Dedifferentiated amniotic fluid mesenchymal stem cell (primary cell): ENCODE measurements at regions not wholly inside any gene's neighbourhood (a gene's known extent, or its start where the extent isn't known, plus 50 kb on each side); places are given as distances from the start of the nearest gene placed in this dataset.
"Not testable (repeated sequence)": the region's sequence is repeated elsewhere in the genome, so short reads cannot be mapped to it uniquely, and the experiment has no call there.

ENCODE experiments used
- DNase-seq: peaks from one replicate; pipeline ENCODE4 v3.0.0-alpha.2; 2016; ENCODE audit errors: extremely low spot score

DNA sequence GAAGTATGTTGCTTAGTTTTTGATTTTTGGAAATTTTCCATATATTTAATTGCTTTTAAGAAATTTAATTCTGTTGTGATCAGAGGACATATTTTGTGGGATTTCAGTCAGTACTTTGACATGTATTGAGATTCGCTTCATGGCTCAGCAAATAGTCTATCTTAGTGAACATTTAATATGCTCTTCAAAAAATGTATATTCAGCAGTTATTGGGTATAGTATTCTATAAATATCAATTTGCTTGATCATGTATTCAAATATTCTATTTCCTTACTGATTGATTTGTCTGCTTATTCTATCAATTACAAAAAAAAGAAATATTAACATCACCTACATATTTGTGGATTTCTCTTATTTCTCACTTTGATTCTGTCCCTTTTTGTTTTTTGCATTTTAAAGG is 79.5 kb upstream of the HAND1 start:
- DNase-seq: no peak

DNA sequence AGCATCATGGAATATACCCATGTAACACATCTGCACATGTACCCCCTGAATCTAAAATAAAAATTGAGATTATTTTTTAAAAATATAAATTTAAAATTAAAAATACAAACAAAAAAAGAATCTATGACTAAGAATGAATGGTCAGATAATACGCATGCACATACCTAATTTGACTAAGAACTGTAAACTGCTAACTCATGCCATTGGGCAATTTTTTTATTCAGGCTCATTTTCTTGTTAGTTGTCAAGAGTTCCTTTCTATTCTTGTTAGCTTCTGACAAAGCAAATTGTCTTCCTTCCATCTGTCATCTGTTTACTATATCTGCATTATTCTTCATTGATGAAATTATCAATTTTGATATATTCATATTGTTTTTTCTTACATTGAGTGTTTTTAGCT is 69.5 kb upstream of the HAND1 start:
- no peak for DNase-seq

DNA sequence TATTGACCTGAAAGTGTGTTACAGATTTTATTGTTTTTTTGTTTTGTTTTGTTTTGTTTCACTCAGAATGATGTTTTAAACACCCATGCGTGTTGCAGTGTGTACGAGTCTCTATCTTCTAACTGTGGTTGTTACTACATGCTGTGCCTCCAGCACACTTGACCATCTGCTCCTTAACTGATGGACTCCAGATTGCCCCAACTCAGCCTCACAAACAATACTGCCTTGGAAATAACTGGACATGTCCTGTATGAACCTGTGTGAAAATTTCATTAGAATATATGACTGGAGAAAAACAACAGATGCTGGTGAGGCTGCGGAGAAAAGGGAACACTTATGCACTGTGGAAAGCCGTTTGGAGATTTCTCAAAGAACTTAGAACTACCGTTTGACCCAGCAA is 68.7 kb upstream of the HAND1 start:
- DNase-seq: no peak

DNA sequence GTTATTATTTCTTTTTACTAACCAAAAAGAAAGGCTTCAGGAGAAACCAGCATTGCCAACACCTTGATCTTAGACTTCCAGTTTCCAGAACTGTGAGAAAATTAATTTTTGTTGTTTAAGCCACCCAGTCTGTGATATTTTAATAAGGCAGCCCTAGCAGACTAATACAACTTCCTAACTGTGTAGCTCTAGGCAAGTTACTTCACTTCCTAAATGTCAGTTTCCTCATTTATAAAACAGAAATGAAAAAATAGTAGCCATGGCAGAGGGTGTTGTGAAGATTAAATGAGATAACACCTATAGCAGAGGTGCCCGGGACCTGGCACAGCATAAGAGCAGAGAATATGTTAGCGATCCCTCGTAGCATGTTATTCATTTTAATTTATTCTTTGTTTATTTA is 66.6 kb upstream of the HAND1 start:
- no peak for DNase-seq

DNA sequence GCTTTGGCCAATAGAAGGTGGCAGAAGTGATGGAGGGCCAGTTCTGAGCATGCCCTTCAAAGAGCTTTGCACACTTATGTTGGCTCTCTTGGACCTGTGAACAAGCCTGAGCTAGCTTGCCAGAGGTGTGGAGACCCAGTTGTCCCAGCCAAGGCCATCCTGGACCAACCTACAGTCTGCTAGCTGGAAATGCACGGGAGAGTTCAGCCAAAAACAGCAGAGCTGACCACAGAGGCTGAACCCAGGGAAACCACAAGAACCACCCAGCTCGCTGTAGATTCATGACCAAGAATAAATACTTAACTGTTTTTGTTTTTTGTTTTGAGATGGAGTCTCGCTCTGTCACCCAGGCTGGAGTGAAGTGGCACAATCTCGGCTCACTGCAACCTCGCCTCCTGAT is 65.4 kb upstream of the HAND1 start:
- DNase-seq: no peak

DNA sequence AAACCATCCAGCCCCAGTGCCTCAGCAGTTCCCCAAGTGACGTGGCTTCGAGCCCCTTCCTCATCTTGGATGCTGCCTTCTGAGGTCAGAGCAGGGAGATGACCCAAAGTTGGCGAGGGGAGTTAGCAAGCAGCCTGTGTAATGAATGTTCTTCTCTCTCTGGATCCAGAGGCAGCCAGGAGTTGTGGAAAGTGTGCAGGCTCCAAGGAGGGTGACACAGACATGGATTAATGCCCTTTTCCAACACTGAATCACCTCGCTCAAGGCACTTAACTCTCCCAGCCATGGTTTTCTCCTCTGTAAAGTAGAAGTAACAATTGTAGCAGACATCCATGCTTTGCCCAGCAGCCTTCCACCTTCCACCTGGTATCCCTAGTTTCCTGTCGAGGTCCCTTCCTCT is 64.6 kb upstream of the HAND1 start:
- DNase-seq: no peak

DNA sequence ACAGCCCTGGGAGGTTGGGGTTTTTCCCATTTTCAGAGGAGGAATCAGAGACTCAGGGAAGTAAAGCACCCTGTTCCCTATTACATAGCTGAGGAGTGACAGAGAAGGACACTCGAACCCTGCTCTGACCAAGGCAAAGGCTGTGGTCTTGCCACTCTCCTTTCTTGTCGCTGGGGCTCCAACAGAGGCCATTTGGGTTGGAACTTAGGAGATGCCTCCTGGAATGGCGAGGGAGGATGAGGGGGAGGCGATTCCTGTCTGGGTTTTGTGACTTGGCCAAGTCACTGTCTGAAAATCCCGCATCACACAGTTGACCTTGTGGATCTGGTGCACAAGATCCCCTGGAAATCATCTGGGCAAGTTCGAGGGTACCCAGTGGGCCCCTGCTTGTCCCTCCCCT is 64.0 kb upstream of the HAND1 start:
- DNase-seq: no peak

DNA sequence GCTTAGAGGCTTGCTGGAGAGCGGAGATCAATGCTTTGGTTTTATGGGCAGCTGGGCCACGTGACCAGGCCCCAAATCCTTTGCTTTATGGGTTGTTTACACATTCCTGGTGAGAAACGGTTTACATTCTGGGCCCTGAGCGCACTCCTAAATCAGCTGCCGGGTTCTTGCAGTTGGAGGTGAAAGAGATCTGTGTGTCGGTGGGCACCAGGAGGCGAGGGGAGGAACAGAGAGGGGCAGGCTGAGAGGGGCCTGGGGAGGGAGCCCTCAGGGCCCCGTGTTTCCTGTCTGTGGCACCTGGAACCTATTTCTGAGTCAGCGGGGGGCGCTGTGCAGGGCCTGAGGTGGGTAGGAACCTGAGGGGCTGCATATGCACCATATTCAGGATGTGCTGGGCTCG is 63.5 kb upstream of the HAND1 start:
- no peak for DNase-seq

DNA sequence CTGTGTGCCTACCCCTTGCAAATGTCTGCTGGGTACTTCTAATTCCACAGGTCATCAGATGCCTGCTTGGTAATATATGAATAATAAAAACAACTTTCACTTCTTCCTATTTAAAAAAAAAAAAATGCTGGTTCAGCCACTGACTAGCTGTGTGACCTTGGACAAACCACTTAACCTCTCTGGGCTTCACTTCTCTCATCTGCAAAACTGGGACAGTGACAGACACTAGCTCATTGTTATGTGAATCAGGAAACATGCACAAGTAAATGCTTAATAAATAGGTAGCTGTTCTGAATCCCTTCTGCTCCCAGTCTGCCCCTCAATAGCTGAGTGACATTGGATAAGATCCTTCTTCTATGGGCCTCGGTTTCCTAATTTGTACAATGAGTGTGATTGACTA is 62.6 kb upstream of the HAND1 start:
- DNase-seq: no peak

DNA sequence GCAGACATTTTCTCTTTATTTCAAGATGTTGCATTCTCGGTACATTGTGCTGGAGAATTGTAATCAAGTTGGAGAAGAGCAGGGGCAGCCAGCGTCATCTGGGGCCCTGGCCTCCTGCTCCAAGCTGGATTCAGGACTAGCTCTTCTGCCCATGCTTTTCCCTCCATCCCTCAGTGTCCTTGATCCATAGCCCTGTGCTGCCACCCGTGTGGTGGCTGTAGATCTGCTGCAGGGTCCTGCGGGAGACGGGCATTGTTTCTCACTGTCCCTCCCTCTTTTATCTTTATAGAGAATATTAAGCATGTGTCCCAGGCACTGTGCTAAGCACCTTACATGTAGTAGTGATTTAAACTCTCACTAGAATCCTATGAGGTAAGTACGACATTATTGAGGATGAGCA is 60.5 kb upstream of the HAND1 start:
- DNase-seq: no peak

DNA sequence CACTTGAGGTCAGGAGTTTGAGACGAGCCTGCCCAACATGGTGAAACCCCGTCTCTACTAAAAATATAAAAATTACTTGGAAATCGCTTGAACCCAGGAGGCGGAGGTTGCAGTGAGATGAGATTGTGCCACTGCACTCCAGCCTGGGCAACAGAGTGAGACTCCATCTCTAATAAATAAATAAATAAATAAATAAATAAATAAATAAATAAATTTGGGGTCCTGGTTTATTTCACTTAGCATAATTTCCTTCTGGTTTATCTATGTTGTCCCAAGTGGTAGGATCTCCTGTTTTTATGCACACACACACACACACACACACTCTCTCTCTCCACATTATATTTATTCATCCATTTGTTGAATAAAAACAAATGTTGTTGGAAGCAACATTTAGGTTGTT is 58.4 kb upstream of the HAND1 start:
- not testable (repeated sequence) for DNase-seq

DNA sequence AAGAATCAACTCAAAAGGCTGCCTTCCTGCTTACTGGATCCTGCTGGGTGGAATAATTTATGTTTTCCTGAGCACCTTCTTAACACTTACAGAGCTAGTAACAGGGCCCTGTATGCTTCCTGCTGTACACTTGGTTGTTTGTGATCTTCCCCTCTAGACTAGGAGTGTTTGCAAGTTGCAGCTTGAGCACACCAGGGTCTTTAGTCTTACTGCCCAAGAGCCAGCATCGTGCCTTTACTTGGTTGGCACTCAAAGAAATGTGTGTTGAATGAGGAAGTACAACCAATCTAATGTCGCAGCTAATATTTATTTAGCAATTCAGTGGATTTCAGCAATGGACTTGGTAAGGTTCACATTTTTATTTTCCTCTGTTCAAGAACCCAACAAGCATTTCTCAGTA is 57.5 kb upstream of the HAND1 start:
- DNase-seq: no peak

DNA sequence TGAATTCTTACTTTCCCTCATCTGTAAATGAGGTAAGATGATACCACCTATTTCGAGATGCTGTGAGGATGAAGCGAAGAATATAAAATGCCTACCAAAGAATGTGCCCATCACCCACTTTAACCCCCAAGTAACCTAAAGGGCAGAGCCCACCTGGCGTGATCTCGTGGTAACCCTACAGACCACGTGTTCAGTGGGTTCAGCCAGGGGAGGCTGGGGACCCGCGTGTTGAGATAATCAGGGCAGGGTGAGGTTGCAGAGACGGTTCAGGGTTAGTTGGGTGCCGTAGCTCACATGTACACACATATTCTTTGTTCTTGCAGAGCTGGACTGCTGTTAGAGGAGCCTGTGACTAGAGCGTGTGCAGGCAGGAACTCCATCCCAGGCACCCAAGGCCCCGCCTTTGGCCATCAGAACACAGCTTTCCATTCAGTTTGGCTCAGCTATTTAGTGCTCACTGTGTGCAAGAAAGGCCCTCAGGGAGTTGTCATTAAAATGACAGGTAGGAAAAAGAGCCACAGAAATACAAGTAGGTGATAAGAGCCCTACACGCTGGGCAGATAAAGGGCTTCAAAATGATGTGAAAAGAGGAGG is 56.5 kb upstream of the HAND1 start:
- DNase-seq: no peak

DNA sequence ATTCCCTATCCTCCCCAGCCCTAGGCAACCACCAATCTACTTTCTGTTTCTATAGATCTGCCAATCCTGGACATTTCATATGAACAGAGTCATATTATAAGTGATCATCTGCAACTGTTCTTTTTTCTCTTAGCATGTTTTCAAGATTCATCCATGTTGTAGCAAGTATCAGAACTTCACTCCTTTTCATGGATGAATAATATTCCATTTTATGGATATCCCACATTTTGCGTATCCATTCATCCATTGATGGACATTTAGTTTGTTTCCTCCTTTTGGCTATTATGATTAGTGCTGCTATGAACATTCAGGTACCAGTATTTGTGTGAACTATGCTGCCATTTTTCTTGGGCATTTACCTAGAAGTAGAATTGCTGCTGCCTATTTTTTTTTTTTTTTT is 51.3 kb upstream of the HAND1 start:
- no peak for DNase-seq

DNA sequence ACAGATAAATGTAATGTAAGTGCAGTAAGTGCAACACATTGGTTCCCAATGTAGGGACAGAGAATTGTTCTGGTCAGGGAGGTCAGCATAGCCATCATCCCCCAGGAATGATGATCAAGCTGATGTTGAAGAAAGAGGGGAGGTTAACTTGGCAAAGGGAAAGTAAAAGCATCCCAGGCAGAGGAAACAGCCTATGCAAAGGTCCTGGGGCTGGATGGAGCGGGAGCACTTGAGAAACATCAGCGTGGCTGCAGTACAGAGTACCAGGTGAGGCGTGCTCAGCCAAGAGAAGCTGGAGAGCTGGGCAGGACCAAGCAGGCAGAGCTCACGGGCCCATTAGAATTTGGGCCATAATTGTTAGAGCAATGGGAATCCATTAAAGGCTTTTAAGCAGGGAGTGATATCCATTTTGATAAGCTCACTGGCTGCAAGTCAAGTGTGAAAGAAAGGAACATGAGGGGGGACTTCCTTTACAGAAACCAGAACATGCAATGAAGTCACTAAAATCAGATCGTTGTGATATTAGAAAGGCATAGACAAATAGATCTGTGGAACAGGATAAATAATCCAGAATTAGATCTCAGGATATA is 50.1 kb upstream of the HAND1 start:
- no peak for DNase-seq
